ENCODE measurements at regions not wholly inside any gene's neighbourhood (a gene's known extent, or its start where the extent isn't known, plus 50 kb on each side); places are given as distances from the start of the nearest gene placed in this dataset.

DNA sequence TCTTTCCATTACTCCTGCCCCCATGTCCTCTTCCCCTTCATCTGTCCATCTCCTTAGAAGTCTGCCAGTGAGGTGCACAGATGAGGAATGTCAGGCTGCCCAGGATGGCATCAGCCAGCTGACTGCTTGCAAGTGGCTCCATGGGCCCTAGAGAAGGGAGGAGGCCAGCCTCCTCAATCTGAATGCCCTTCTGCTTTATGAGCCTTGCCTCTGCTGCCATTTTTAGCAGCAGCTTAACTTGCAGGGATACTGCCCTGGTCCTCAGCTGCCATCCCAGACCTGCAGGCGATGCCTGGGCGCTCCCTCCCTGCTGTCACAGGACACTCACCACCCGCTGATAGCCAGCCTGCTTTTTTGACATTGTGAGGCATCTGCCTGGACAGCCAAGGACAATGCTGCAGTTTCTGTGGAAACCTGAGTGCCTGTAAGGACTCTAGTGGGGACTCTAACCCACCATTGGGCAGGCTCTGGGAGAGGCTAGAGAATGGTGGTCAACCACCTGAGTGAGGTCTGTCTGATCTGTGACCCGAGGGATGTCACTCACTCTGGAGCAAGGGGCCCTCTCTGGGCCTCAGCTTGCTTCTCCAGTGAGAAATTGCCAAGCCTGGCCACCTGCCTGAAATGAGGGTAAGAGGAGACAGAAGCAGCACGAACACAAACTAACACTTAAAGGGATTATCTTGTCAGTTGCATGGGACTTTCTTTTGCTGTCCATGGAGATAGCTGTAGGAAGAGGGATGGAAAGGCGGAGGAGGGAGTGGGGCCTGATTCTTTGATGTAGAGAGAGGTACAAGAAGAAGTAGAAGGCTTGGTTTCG lies 185.0 kb downstream of the MIS18A start:
- no peaks in the 10 kb centered on the region for H3K9me3 Mint-ChIP-seq (ENCODE audit: low read depth)
- DNase-seq (ENCODE audit: low spot score) = no peak
- no peak overlapping the region for H3K4me3 Mint-ChIP-seq (ENCODE audit: unreplicated experiment)
- H3K36me3 Mint-ChIP-seq (ENCODE audit: low read depth) = no peaks in the 10 kb centered on the region
- no peaks in the 10 kb centered on the region for H3K27me3 Mint-ChIP-seq (ENCODE audit: low read depth)
- no peak overlapping the region for H3K27ac Mint-ChIP-seq (ENCODE audit: unreplicated experiment)
- TF ChIP-seq, protein P1, sequence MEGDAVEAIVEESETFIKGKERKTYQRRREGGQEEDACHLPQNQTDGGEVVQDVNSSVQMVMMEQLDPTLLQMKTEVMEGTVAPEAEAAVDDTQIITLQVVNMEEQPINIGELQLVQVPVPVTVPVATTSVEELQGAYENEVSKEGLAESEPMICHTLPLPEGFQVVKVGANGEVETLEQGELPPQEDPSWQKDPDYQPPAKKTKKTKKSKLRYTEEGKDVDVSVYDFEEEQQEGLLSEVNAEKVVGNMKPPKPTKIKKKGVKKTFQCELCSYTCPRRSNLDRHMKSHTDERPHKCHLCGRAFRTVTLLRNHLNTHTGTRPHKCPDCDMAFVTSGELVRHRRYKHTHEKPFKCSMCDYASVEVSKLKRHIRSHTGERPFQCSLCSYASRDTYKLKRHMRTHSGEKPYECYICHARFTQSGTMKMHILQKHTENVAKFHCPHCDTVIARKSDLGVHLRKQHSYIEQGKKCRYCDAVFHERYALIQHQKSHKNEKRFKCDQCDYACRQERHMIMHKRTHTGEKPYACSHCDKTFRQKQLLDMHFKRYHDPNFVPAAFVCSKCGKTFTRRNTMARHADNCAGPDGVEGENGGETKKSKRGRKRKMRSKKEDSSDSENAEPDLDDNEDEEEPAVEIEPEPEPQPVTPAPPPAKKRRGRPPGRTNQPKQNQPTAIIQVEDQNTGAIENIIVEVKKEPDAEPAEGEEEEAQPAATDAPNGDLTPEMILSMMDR (IDR thresholded peaks at IDR 0.05) = no peak
- H3K4me1 Mint-ChIP-seq (ENCODE audit: low read depth) = peaks cover 3% of the 10 kb centered on the region

DNA sequence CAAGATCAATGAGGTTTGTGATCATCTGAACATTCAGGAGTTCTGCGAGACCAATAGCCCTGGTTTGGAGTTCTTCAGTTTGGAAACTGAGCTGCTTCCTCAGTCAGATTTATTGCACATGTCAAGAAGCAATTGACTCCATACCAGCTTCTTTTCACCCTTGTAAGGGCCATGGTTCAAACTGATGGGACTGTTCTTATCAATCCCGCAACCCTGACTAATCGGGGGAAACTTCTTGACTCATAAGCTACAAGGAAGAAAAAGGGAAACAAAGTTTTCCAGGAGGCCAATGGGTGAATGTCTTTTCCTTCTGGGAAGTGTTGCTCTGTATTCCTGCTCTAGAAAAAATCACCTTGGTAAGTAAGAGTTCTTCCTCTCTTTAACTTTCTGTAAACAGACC lies 187.9 kb downstream of the MIS18A start:
- Mint-ChIP-seq H3K4me3 (ENCODE audit: unreplicated experiment) (no peak overlapping the region), H3K27me3 (ENCODE audit: low read depth) (no peaks in the 10 kb centered on the region), H3K36me3 (ENCODE audit: low read depth) (no peaks in the 10 kb centered on the region), H3K4me1 (ENCODE audit: low read depth) (peaks cover 3% of the 10 kb centered on the region), H3K27ac (ENCODE audit: unreplicated experiment) (no peak overlapping the region), H3K9me3 (ENCODE audit: low read depth) (no peaks in the 10 kb centered on the region)
- TF ChIP-seq, protein P1 (IDR thresholded peaks at IDR 0.05) = no peak
- DNase-seq (ENCODE audit: low spot score) = no peak

DNA sequence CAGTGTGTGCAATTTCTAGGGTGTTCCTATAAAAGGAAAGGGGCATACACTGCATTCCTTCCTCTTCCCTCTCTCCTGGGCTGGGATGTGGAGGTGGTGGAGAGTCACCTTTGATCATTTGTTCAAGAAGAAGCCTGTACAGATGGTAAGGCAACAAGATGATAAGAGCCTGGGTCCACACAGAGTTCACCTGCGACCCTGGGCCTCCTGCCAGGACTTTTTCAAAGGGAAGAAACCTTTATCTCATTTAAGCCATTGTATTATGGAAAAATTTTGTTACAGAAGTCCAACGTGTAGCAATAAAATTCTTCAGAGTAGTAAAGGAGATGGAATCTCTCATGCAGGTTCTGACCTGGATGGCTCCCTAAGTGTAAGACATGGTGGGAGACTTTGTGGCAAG lies 189.1 kb downstream of the MIS18A start:
- Mint-ChIP-seq H3K27ac (ENCODE audit: unreplicated experiment) (no peak overlapping the region), H3K4me1 (ENCODE audit: low read depth) (peaks cover under 1% of the 10 kb centered on the region), H3K27me3 (ENCODE audit: low read depth) (no peaks in the 10 kb centered on the region), H3K4me3 (ENCODE audit: unreplicated experiment) (no peak overlapping the region), H3K9me3 (ENCODE audit: low read depth) (no peaks in the 10 kb centered on the region), H3K36me3 (ENCODE audit: low read depth) (no peaks in the 10 kb centered on the region)
- TF ChIP-seq, protein P1 (IDR thresholded peaks at IDR 0.05) = no peak
- DNase-seq (ENCODE audit: low spot score) = no peak

DNA sequence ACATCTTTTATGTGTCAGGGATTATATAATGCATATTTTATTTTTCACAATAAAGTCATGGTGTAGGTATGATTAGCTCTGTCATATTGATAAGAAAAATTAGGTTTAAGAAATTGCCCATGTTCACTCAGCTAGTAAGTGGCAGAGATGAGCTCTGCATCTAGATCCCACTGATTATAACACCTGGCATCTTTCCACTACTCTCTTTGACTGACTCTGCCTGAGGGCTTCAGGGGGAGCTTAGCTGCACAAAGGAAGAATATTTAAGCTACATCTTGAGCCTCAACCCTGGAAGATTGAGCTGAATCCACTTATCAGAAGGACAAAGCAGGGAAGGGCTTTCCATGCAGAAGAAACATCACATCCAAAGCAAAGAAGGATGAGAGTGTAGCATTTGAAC lies 190.4 kb downstream of the MIS18A start:
- no peak overlapping the region for H3K27ac Mint-ChIP-seq (ENCODE audit: unreplicated experiment)
- H3K9me3 Mint-ChIP-seq (ENCODE audit: low read depth) = no peaks in the 10 kb centered on the region
- TF ChIP-seq, protein P1 (IDR thresholded peaks at IDR 0.05) = no peak
- no peak for DNase-seq (ENCODE audit: low spot score)
- H3K27me3 Mint-ChIP-seq (ENCODE audit: low read depth) = no peaks in the 10 kb centered on the region
- no peaks in the 10 kb centered on the region for H3K4me1 Mint-ChIP-seq (ENCODE audit: low read depth)
- no peaks in the 10 kb centered on the region for H3K36me3 Mint-ChIP-seq (ENCODE audit: low read depth)
- H3K4me3 Mint-ChIP-seq (ENCODE audit: unreplicated experiment) = no peak overlapping the region

DNA sequence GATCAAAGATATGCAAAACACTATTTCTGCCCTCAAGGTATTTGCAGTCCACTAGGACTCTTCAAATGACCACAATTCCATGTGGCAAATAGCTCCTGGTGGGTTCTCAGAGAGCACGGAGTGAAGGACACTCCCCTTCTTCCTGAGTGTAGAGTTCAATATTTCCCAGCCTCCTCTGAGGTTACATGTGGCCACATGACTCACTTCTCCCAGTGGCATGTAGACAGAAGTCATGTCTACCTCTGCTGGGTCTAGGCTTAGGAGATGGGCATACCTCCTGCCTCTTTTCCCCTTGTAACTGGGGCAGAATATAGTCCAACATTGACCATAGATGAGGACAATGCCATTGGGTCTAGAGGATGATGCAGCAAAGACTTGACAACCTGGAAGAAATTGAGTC lies 191.4 kb downstream of the MIS18A start:
- H3K4me1 Mint-ChIP-seq (ENCODE audit: low read depth) = peaks cover 8% of the 10 kb centered on the region
- no peaks in the 10 kb centered on the region for H3K27me3 Mint-ChIP-seq (ENCODE audit: low read depth)
- no peak overlapping the region for H3K27ac Mint-ChIP-seq (ENCODE audit: unreplicated experiment)
- TF ChIP-seq, protein P1 (IDR thresholded peaks at IDR 0.05) = no peak
- no peaks in the 10 kb centered on the region for H3K36me3 Mint-ChIP-seq (ENCODE audit: low read depth)
- H3K4me3 Mint-ChIP-seq (ENCODE audit: unreplicated experiment) = no peak overlapping the region
- DNase-seq (ENCODE audit: low spot score) = no peak
- H3K9me3 Mint-ChIP-seq (ENCODE audit: low read depth) = no peaks in the 10 kb centered on the region
